OCI-LY7 (cell line): ENCODE measurements at regions not wholly inside any gene's neighbourhood (a gene's known extent, or its start where the extent isn't known, plus 50 kb on each side); places are given as distances from the start of the nearest gene placed in this dataset.

Experiments
- BruUV-seq: library from RNA; stranded (reverse); fragments of 400-500 nt; replicated peaks from 2 replicates; lab custom pipeline; 2021; lab: Mats Ljungman, UMichigan
- CTCF ChIA-PET: fragments of 300-600 bp; sonication (Branson Sonifier 250); formaldehyde crosslinking; loops from one replicate; lab custom pipeline; 2022; ENCODE audit warnings: antibody characterized with exemption; ENCODE audit not compliant: unreplicated experiment; lab: Charles Lee
- POLR2A ChIA-PET: fragments of 300-600 bp; sonication (Branson Sonifier 250); formaldehyde crosslinking; loops from one replicate; lab custom pipeline; 2022; ENCODE audit warnings: antibody characterized with exemption; lab: Charles Lee
- DNase-seq: peaks from one replicate; pipeline ENCODE4 v3.0.0-alpha.2; 2015; ENCODE audit warnings: low spot score
- H2AFZ ChIP-seq: fragments of 200-600 bp; sonication (generic), shearing (Covaris generic); 2 replicates; pipeline ENCODE4 v1.6.1; 2014; ENCODE audit warnings: mild to moderate bottlenecking, antibody characterized with exemption, low read length, moderate library complexity
- H3K27ac ChIP-seq: fragments of 200-600 bp; sonication (generic); 2 replicates; pipeline ENCODE4 v1.5.1; 2014; ENCODE audit warnings: mixed run types, low read depth, mild to moderate bottlenecking, moderate library complexity, low read length, inconsistent platforms; ENCODE audit not compliant: poor library complexity, severe bottlenecking
- H3K36me3 ChIP-seq: fragments of 200-600 bp; sonication (generic); 2 replicates; pipeline ENCODE4 v1.6.1; 2014; ENCODE audit warnings: mild to moderate bottlenecking, antibody characterized with exemption, low read length, moderate library complexity, mixed read lengths; ENCODE audit not compliant: insufficient read depth
- H3K4me1 ChIP-seq: fragments of 200-600 bp; sonication (generic); 2 replicates; pipeline ENCODE4 v1.5.1; 2014; ENCODE audit warnings: mild to moderate bottlenecking, low read length; ENCODE audit not compliant: insufficient read depth, poor library complexity, severe bottlenecking
- H3K4me2 ChIP-seq: fragments of 200-600 bp; sonication (generic); 2 replicates; pipeline ENCODE4 v1.6.1; 2014; ENCODE audit warnings: mild to moderate bottlenecking, low read length
- H3K4me3 ChIP-seq: fragments of 200-600 bp; sonication (generic); 2 replicates; pipeline ENCODE4 v1.5.1; 2014; ENCODE audit warnings: mild to moderate bottlenecking, low read depth, low read length; ENCODE audit not compliant: poor library complexity, severe bottlenecking
- H3K79me2 ChIP-seq: fragments of 200-600 bp; sonication (generic); 2 replicates; pipeline ENCODE4 v1.6.1; 2016; ENCODE audit warnings: low read depth, mild to moderate bottlenecking, low read length, moderate library complexity, mixed read lengths; ENCODE audit not compliant: insufficient read depth
- H3K9me2 ChIP-seq: fragments of 200-600 bp; sonication (generic); 2 replicates; pipeline ENCODE4 v1.6.1; 2016; ENCODE audit warnings: mild to moderate bottlenecking, low read length, mixed read lengths; ENCODE audit not compliant: insufficient read depth
- H3K9me3 ChIP-seq: fragments of 200-600 bp; sonication (generic); 2 replicates; pipeline ENCODE4 v1.6.1; 2014; ENCODE audit warnings: mild to moderate bottlenecking, mixed run types, low read length, mixed read lengths
- H4K20me1 ChIP-seq: fragments of 200-600 bp; sonication (generic); 2 replicates; pipeline ENCODE4 v1.6.1; 2014; ENCODE audit warnings: mild to moderate bottlenecking, antibody characterized with exemption, low read length, moderate library complexity, mixed read lengths; ENCODE audit not compliant: insufficient read depth
- CTCF ChIP-seq: fragments of 200-600 bp; sonication (generic); conservative IDR thresholded peaks from 2 replicates; pipeline ENCODE4 v1.5.1; 2014; ENCODE audit warnings: mild to moderate bottlenecking, antibody characterized with exemption, low read length, moderate library complexity, mixed read lengths
- EZH2phosphoT487 ChIP-seq: fragments of 200-600 bp; sonication (generic); IDR thresholded peaks from 2 replicates; pipeline ENCODE4 v1.6.1; 2018; ENCODE audit warnings: low read depth, borderline replicate concordance, mild to moderate bottlenecking, mixed run types, antibody characterized with exemption, low read length, moderate library complexity, mixed read lengths
- intact Hi-C: fragments of 100-400 bp; cut with micrococcal nuclease; formaldehyde crosslinking; loops from one replicate; pipeline ENCODE4 v1.10.0; 2022; ENCODE audit not compliant: unreplicated experiment

GRCh38 chr2:149849136-149849535, 261.6 kb upstream of the MMADHC start:
- CTCF ChIA-PET: no interaction called here
- no peaks in the 10 kb centered on the region for H3K4me1 ChIP-seq
- no peaks in the 10 kb centered on the region for H3K36me3 ChIP-seq
- H3K79me2 ChIP-seq: no peaks in the 10 kb centered on the region
- no peak overlapping the region for H2AFZ ChIP-seq
- no peaks in the 10 kb centered on the region for H3K9me2 ChIP-seq
- intact Hi-C loops: no loop called here
- TF ChIP-seq EZH2phosphoT487 (no peak), CTCF (no peak)
- no peaks in the 10 kb centered on the region for H4K20me1 ChIP-seq
- H3K27ac ChIP-seq: no peak overlapping the region
- no peak for DNase-seq
- POLR2A ChIA-PET: no interaction called here
- no peak overlapping the region for H3K4me3 ChIP-seq
- no peaks in the 10 kb centered on the region for H3K9me3 ChIP-seq
- H3K4me2 ChIP-seq: no peak overlapping the region
- no TSS peak for BruUV-seq

DNA sequence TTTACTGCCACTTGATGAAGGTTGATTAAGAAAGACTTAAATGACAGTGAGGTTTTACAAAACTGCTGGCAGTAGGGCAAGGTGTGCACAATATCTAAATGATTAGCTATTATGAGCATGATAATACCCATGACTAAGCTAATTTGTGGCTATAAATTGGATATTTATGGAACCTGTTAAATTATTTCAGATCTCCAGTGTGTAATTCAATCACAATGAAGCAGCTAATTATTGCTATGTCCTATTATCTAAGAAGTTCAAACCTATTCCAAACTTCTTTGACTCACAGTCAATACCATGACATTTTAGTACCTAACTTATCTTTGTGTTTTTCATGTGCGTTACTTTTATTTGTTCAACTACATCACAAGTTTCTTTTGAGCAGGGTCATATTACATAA, 253.8 kb upstream of the MMADHC start:
- H3K4me2 ChIP-seq: no peak overlapping the region
- H3K4me1 ChIP-seq: no peaks in the 10 kb centered on the region
- no peaks in the 10 kb centered on the region for H4K20me1 ChIP-seq
- H3K27ac ChIP-seq: no peak overlapping the region
- no peak overlapping the region for H3K4me3 ChIP-seq
- TF ChIP-seq CTCF (no peak), EZH2phosphoT487 (no peak)
- H3K9me3 ChIP-seq: no peaks in the 10 kb centered on the region
- H2AFZ ChIP-seq: no peak overlapping the region
- intact Hi-C loops: no loop called here
- no TSS peak for BruUV-seq
- no peaks in the 10 kb centered on the region for H3K79me2 ChIP-seq
- no peak for DNase-seq
- ChIA-PET CTCF (no interaction called here), POLR2A (interaction anchor here (0.6 kb wide), 1 partner anchor 401 kb away, joined by 6 read pairs; no protein-coding TSS in a partner anchor)
- no peaks in the 10 kb centered on the region for H3K36me3 ChIP-seq
- no peaks in the 10 kb centered on the region for H3K9me2 ChIP-seq

- BruUV-seq: no TSS peak
- H3K79me2 ChIP-seq: no peaks in the 10 kb centered on the region
- H4K20me1 ChIP-seq: no peaks in the 10 kb centered on the region
- DNase-seq: no peak
- H2AFZ ChIP-seq: no peak overlapping the region
- ChIA-PET POLR2A (no interaction called here), CTCF (no interaction called here)
- H3K4me3 ChIP-seq: no peak overlapping the region
- H3K9me3 ChIP-seq: no peaks in the 10 kb centered on the region
- TF ChIP-seq EZH2phosphoT487 (no peak), CTCF (no peak)
- H3K4me1 ChIP-seq: no peaks in the 10 kb centered on the region
- H3K36me3 ChIP-seq: no peaks in the 10 kb centered on the region
- no peak overlapping the region for H3K4me2 ChIP-seq
- H3K9me2 ChIP-seq: no peaks in the 10 kb centered on the region
- intact Hi-C loops: no loop called here
- no peak overlapping the region for H3K27ac ChIP-seq
Measured at GRCh38 chr2:149832324-149832723, 244.7 kb upstream of the MMADHC start.
